ENCODE measurements at regions not wholly inside any gene's neighbourhood (a gene's known extent, or its start where the extent isn't known, plus 50 kb on each side); places are given as distances from the start of the nearest gene placed in this dataset.

DNA sequence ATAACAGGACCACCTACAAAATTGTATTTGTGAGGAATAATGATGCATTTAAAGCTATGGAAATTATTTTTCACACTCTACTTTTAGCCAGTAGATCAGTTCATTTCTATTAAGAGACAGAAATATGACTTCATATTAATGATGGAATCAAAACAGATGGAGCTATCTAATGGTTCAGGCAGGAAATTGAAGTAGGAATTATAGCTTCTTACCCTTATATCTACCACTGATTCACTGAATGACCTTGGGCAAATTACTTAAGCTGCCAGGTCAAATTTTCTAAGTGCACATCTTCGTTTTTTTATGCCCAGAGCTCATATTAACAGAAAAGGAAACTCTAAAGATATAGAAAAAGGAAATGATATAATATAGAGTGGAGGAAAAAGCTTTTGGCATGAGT lies 323.1 kb downstream of the PCDH10 start:
- in situ Hi-C loops (cut with HindIII; ENCODE audit: low pct_unique_long_range_greater_than_20kb, low sequenced_read_pairs), result no loop called here
- DNase-seq (ENCODE audit: low read depth), result no peak

- in situ Hi-C loops (cut with HindIII; ENCODE audit: low pct_unique_long_range_greater_than_20kb, low sequenced_read_pairs), result no loop called here
These were observed 318.3 kb downstream of the PCDH10 start for GRCh38 chr4:133467290-133467947.

DNA sequence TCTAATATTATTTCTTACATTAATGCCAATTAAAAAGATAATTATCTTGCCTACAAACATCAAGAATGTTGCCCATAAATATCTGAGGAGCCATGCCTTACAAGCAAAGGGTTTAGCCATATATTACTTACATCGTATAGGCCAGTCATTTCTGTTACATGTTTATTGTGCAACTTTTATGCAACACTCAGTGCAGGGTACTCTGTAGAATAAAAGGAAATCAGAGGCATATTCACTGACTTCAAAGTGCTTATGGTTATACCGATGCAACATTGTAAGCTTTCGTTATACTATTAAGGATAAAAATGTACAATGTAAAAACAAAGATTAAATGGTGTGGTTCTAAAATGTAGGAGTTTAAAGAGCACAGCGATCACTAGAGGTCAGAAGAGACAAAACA lies 315.9 kb downstream of the PCDH10 start:
- in situ Hi-C loops (cut with HindIII; ENCODE audit: low pct_unique_long_range_greater_than_20kb, low sequenced_read_pairs), result no loop called here
- DNase-seq (ENCODE audit: low read depth), result no peak

More at GRCh38 chr4:133467290-133467947, 318.3 kb downstream of the PCDH10 start:
- no peak for DNase-seq (ENCODE audit: low read depth)

- DNase-seq (ENCODE audit: low read depth), result no peak
- in situ Hi-C loops (cut with HindIII; ENCODE audit: low pct_unique_long_range_greater_than_20kb, low sequenced_read_pairs), result no loop called here
These were observed 315.2 kb downstream of the PCDH10 start for GRCh38 chr4:133464311-133464710.

- no peak for DNase-seq (ENCODE audit: low read depth)
- in situ Hi-C loops (cut with HindIII; ENCODE audit: low pct_unique_long_range_greater_than_20kb, low sequenced_read_pairs), result no loop called here
These were observed 303.6 kb downstream of the PCDH10 start for GRCh38 chr4:133452678-133453077.

- DNase-seq (ENCODE audit: low read depth), result no peak
- in situ Hi-C loops (cut with HindIII; ENCODE audit: low pct_unique_long_range_greater_than_20kb, low sequenced_read_pairs), result no loop called here
These were observed 301.7 kb downstream of the PCDH10 start for GRCh38 chr4:133450813-133451212.

DNA sequence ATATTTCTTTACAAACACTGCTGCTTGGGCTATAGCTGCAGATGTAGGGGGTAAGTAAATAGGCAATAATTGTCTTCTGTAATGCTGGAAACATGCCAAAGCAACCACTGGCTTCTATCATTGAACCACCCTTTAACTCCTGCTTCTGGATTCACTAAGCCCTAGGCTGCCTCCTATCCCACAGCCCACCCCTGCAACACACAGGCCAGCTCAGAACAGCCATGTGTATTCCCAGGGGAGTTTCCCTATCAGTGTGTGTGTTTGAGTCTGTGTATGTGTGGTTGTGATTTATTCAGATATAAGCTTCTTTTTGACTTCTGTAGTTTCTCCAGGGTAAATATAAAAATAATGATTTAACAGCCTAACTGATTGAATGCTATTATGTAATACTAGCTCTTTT lies 291.3 kb downstream of the PCDH10 start:
- in situ Hi-C loops (cut with HindIII; ENCODE audit: low pct_unique_long_range_greater_than_20kb, low sequenced_read_pairs), result no loop called here
- no peak for DNase-seq (ENCODE audit: low read depth)

GRCh38 chr4:133439830-133440229 lies 290.7 kb downstream of the PCDH10 start:
- DNase-seq (ENCODE audit: low read depth), result no peak
- in situ Hi-C loops (cut with HindIII; ENCODE audit: low pct_unique_long_range_greater_than_20kb, low sequenced_read_pairs), result no loop called here

DNA sequence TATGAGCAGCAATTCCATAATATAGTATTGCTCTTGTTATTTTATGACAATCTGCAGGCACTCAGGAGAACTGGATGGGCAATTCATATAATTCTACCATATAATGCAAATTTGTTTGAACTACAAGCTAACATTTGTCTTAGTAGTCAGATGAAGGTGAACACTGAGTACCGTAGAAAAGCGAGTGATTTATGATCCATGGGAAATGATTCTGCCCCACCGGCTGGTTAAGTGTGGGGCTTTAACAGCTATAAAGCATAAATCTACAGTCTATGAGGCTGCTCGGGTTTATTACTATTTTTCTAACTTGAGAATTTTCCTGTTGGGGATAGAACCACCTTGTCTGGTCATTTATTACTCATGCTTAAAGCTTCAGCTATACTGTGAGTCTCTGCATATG lies 275.5 kb downstream of the PCDH10 start:
- in situ Hi-C loops (cut with HindIII; ENCODE audit: low pct_unique_long_range_greater_than_20kb, low sequenced_read_pairs), result no loop called here
- no peak for DNase-seq (ENCODE audit: low read depth)

- in situ Hi-C loops (cut with HindIII; ENCODE audit: low pct_unique_long_range_greater_than_20kb, low sequenced_read_pairs), result no loop called here
- DNase-seq (ENCODE audit: low read depth), result no peak
These were observed 254.8 kb downstream of the PCDH10 start for GRCh38 chr4:133403913-133404312.

- DNase-seq (ENCODE audit: low read depth), result no peak
- in situ Hi-C loops (cut with HindIII; ENCODE audit: low pct_unique_long_range_greater_than_20kb, low sequenced_read_pairs), result no loop called here
These were observed 253.5 kb downstream of the PCDH10 start for GRCh38 chr4:133402616-133403015.

DNA sequence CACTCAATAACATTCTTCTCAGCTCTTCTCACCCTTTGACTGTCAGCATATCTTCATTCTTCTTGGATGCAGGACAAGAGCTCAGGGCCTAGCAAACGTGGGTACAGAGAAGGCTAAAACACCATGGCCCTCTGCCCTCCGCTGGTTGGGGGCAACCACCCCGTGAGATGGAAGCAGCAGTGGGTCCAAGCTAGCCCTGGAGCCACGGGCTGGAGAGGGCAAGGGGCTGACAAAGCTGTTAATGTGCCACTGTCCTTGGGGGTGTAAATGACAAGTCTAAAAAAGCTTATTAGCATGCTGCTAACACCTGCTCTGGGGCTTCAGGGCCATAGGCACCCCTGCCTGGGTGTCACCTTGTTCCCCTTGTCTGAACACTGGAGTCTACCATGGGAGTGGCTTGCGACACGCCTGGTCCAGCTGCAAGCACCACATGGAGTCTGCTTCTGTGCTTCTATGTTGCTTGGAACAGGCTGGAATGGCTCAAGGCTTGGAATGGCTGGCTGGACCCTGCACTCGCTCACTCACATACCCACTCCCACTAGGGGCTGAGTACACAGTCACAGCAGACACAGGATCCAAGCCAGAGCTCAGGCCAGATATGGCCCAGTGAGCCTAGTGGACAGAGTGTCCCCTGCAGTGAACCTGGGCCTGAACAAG lies 246.0 kb downstream of the PCDH10 start:
- no peak for DNase-seq (ENCODE audit: low read depth)

GRCh38 chr4:133390198-133390855 lies 241.2 kb downstream of the PCDH10 start:
- in situ Hi-C loops (cut with HindIII; ENCODE audit: low pct_unique_long_range_greater_than_20kb, low sequenced_read_pairs), result no loop called here
- DNase-seq (ENCODE audit: low read depth), result no peak

More for the DNA sequence above, 246.0 kb downstream of the PCDH10 start:
- in situ Hi-C loops (cut with HindIII; ENCODE audit: low pct_unique_long_range_greater_than_20kb, low sequenced_read_pairs), result no loop called here

DNA sequence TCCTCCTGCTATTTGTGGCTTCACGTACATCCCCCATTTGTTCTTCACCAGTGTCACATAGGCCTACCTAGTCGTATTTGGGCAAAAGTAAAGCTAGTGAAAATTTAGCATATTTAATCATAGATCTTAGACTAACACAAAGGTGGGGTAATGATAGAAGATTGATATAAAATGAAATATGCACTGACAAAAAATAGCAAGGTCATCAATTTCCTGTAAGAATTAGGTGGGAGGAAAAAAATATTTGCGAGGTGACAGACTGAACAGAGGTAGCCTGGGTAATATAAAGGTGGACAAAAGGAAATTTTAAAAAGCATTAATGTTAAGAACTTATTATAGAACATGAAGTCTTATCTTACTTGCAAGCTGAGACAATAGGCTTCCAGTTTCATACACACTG lies 239.9 kb downstream of the PCDH10 start:
- no peak for DNase-seq (ENCODE audit: low read depth)
- in situ Hi-C loops (cut with HindIII; ENCODE audit: low pct_unique_long_range_greater_than_20kb, low sequenced_read_pairs), result no loop called here

GRCh38 chr4:133385161-133385954 lies 236.3 kb downstream of the PCDH10 start:
- in situ Hi-C loops (cut with HindIII; ENCODE audit: low pct_unique_long_range_greater_than_20kb, low sequenced_read_pairs), result no loop called here
- DNase-seq (ENCODE audit: low read depth), result no peak

GRCh38 chr4:133379681-133380438 lies 230.8 kb downstream of the PCDH10 start:
- DNase-seq (ENCODE audit: low read depth), result no peak

DNA sequence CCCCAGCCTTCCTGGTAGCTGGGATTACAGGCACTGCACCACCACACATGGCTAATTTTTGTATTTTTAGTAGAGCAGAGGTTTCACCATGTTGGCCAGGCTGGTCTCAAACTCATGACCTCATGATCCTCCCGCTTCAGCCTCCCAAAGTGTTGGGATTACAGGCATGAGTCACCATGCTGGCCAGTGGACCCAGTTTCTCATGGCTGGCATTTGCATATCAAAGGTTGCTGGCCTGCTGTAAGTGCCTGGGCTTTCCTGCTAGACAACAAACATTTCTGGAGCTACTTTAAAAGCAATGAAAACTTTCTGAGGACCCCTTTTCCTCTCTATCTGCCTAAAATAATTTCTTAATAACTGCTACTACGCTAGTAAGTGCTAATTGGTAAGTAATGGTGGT lies 228.2 kb downstream of the PCDH10 start:
- in situ Hi-C loops (cut with HindIII; ENCODE audit: low pct_unique_long_range_greater_than_20kb, low sequenced_read_pairs), result no loop called here
- no peak for DNase-seq (ENCODE audit: low read depth)

More at GRCh38 chr4:133379681-133380438, 230.8 kb downstream of the PCDH10 start:
- in situ Hi-C loops (cut with HindIII; ENCODE audit: low pct_unique_long_range_greater_than_20kb, low sequenced_read_pairs), result no loop called here

- in situ Hi-C loops (cut with HindIII; ENCODE audit: low pct_unique_long_range_greater_than_20kb, low sequenced_read_pairs), result no loop called here
- no peak for DNase-seq (ENCODE audit: low read depth)
These were observed 223.6 kb downstream of the PCDH10 start for GRCh38 chr4:133372699-133373098.

Measured in Caki2 (cell line).